ENCODE measurements at regions not wholly inside any gene's neighbourhood (a gene's known extent, or its start where the extent isn't known, plus 50 kb on each side); places are given as distances from the start of the nearest gene placed in this dataset.

DNA sequence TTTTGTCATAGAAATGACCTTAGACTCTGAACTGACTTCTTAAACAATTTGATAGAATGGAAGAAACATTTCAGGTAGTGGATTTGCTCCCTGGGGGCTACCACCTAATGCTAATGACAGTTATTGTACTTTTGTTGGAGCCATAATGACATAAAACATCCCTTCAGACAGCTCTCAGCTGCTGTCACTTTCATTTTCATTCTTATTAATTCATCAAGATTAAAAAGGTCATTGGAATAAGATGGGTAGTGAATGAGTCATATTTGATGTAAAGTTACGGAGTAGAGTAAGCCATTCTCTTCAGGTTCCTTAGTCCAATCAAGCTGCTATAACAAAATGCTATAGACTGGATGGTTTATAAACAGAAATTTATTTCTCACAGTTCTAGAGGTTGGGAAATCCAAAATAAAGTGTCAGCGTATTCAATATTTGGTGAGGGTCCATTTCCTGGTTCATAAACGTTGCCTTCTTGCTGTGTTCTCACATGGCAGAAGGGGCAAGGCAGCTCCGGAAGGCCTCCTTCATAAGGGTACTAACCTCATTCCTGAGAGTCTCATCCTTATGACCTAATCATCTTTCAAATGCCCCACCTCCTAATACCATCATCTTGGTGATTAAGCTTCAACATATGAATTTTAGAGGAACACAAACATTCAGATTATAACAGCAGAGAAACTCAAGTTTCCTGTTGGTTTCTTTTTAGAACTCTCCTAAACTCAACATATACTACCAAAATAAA, 268.5 kb downstream of the ARAP2 start:
- H3K36me3 ChIP-seq (replicated peaks; ENCODE audit: insufficient read depth, low read depth) = no peaks in the 10 kb centered on the region
- no peak overlapping the region for H3K4me2 ChIP-seq
- no peaks in the 10 kb centered on the region for H3K9me3 ChIP-seq (ENCODE audit: low read depth)
- H3K79me2 ChIP-seq = no peaks in the 10 kb centered on the region
- no peak overlapping the region for H3K4me3 ChIP-seq
- H2AFZ ChIP-seq = no peak overlapping the region
- no peak for DNase-seq (ENCODE audit: low spot score)
- no peaks in the 10 kb centered on the region for H3K9me2 ChIP-seq (replicated peaks; ENCODE audit: insufficient read depth)
- H4K20me1 ChIP-seq (ENCODE audit: insufficient read depth, poor library complexity, severe bottlenecking) = no peaks in the 10 kb centered on the region
- H3K27me3 ChIP-seq = no peaks in the 10 kb centered on the region
- WGBS (ENCODE audit: low lambda C conversion rate, missing lambda C conversion rate) = 87% methylated on average over 4 of the region's 4 CpGs
- no peak for TF ChIP-seq CTCF (IDR thresholded peaks at IDR 0.05; ENCODE audit: poor library complexity)
- TF ChIP-seq EZH2 (IDR thresholded peaks at IDR 0.05; ENCODE audit: borderline replicate concordance) = no peak
- no peak for TF ChIP-seq EZH2phosphoT487 (IDR thresholded peaks at IDR 0.05; ENCODE audit: low read depth, severe bottlenecking, unreplicated experiment)
- no peaks in the 10 kb centered on the region for H3K4me1 ChIP-seq (ENCODE audit: insufficient read depth)
- H3K27ac ChIP-seq = no peak overlapping the region

DNA sequence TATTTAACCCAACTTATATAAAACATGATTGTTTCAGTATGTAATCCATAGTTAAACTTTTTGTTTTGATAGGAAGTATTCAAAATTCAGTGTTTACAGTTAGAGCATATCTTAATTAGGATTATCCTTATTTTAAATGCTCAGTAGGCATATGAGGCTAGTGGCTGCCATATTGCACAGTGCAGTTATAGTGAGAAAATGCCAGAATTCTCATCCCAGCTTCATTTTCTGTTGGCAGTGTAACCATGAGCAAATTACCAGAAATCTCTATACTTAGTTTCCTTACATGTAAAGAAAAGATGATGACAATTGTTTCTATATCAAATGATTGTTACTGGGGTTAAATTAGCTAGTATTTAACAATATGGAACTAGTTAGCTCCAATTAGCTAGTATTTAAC, 265.8 kb downstream of the ARAP2 start:
- no peaks in the 10 kb centered on the region for H3K4me1 ChIP-seq (ENCODE audit: insufficient read depth)
- no peaks in the 10 kb centered on the region for H3K9me2 ChIP-seq (replicated peaks; ENCODE audit: insufficient read depth)
- H3K27ac ChIP-seq = no peak overlapping the region
- no peak overlapping the region for H3K4me3 ChIP-seq
- no peaks in the 10 kb centered on the region for H3K79me2 ChIP-seq
- H3K27me3 ChIP-seq = no peaks in the 10 kb centered on the region
- no peak for DNase-seq (ENCODE audit: low spot score)
- no peak for TF ChIP-seq CTCF (IDR thresholded peaks at IDR 0.05; ENCODE audit: poor library complexity)
- no peak overlapping the region for H3K4me2 ChIP-seq
- H2AFZ ChIP-seq = no peak overlapping the region
- no peaks in the 10 kb centered on the region for H3K9me3 ChIP-seq (ENCODE audit: low read depth)
- H4K20me1 ChIP-seq (ENCODE audit: insufficient read depth, poor library complexity, severe bottlenecking) = no peaks in the 10 kb centered on the region
- H3K36me3 ChIP-seq (replicated peaks; ENCODE audit: insufficient read depth, low read depth) = no peaks in the 10 kb centered on the region

GRCh38 chr4:35982318-35982717, 262.0 kb downstream of the ARAP2 start:
- Histone ChIP-seq H3K27me3 (no peaks in the 10 kb centered on the region), H4K20me1 (ENCODE audit: insufficient read depth, poor library complexity, severe bottlenecking) (no peaks in the 10 kb centered on the region), H3K36me3 (replicated peaks; ENCODE audit: insufficient read depth, low read depth) (no peaks in the 10 kb centered on the region), H2AFZ (no peak overlapping the region), H3K4me3 (no peak overlapping the region), H3K4me2 (no peak overlapping the region), H3K27ac (no peak overlapping the region), H3K9me3 (ENCODE audit: low read depth) (no peaks in the 10 kb centered on the region), H3K4me1 (ENCODE audit: insufficient read depth) (no peaks in the 10 kb centered on the region), H3K79me2 (no peaks in the 10 kb centered on the region), H3K9me2 (replicated peaks; ENCODE audit: insufficient read depth) (no peaks in the 10 kb centered on the region)
- no peak for DNase-seq (ENCODE audit: low spot score)
- 100% methylated on average over 1 of the region's 1 CpG for WGBS (ENCODE audit: low lambda C conversion rate, missing lambda C conversion rate)
- no peak for TF ChIP-seq CTCF (IDR thresholded peaks at IDR 0.05; ENCODE audit: poor library complexity)
- TF ChIP-seq EZH2phosphoT487 (IDR thresholded peaks at IDR 0.05; ENCODE audit: low read depth, severe bottlenecking, unreplicated experiment) = no peak
- no peak for TF ChIP-seq EZH2 (IDR thresholded peaks at IDR 0.05; ENCODE audit: borderline replicate concordance)

DNA sequence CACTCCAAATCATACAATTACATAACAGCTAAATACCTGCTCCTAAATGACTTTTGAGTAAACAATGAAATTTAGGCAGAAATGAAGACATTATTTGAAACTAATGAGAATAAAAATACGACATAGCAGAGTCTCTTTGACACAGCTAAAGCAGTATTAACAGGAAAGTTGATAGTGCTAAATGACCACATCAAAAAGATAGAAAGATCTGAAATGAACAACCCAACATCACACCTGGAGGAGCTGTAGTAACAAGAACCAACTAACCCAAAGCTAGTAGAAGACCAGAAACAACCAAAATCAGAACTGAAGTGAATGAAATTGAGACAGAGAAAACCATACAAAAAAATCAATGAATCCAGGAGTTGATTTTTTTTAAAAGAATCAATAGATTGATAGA, 257.8 kb downstream of the ARAP2 start:
- H3K4me3 ChIP-seq = no peak overlapping the region
- TF ChIP-seq EZH2 (IDR thresholded peaks at IDR 0.05; ENCODE audit: borderline replicate concordance) = no peak
- no peak for TF ChIP-seq CTCF (IDR thresholded peaks at IDR 0.05; ENCODE audit: poor library complexity)
- TF ChIP-seq EZH2phosphoT487 (IDR thresholded peaks at IDR 0.05; ENCODE audit: low read depth, severe bottlenecking, unreplicated experiment) = no peak
- no peaks in the 10 kb centered on the region for H3K9me2 ChIP-seq (replicated peaks; ENCODE audit: insufficient read depth)
- H4K20me1 ChIP-seq (ENCODE audit: insufficient read depth, poor library complexity, severe bottlenecking) = no peaks in the 10 kb centered on the region
- no peaks in the 10 kb centered on the region for H3K36me3 ChIP-seq (replicated peaks; ENCODE audit: insufficient read depth, low read depth)
- 88% methylated on average over 1 of the region's 1 CpG for WGBS (ENCODE audit: low lambda C conversion rate, missing lambda C conversion rate)
- DNase-seq (ENCODE audit: low spot score) = no peak
- no peaks in the 10 kb centered on the region for H3K4me1 ChIP-seq (ENCODE audit: insufficient read depth)
- no peaks in the 10 kb centered on the region for H3K27me3 ChIP-seq
- H3K27ac ChIP-seq = no peak overlapping the region
- H3K9me3 ChIP-seq (ENCODE audit: low read depth) = no peaks in the 10 kb centered on the region
- no peaks in the 10 kb centered on the region for H3K79me2 ChIP-seq
- no peak overlapping the region for H2AFZ ChIP-seq
- no peak overlapping the region for H3K4me2 ChIP-seq
